ENCODE measurements at regions not wholly inside any gene's neighbourhood (a gene's known extent, or its start where the extent isn't known, plus 50 kb on each side); places are given as distances from the start of the nearest gene placed in this dataset.

DNA sequence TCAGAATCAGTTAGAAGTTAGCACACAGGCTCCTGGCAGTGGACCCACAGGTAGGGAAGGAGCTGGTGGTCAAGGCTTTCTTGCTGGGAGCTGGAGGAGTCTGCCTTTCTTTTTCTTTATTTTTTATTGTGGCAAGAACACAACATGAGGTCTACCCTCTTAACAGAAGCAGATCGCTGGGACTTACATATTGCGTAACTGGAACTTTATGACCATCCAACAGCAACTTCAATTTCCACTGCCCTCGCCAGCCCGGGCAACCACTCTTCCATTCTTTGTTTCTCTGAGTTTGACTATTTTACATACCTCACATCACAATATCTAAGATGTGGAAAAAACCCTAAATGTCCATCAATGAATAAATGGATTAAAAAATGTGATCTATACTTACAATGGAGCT, 147.8 kb upstream of the AJAP1 start:
- no peaks in the 10 kb centered on the region for H3K36me3 ChIP-seq
- H3K4me3 ChIP-seq: no peak overlapping the region
- H3K9me3 ChIP-seq: no peaks in the 10 kb centered on the region
- ATAC-seq (no peak), DNase-seq (no peak)
- peaks cover 4% of the 10 kb centered on the region for H3K27me3 ChIP-seq (ENCODE audit: low read depth)
- intact Hi-C loops (cut with DNase I): no loop called here
- H3K27ac ChIP-seq: no peak overlapping the region
- no peaks in the 10 kb centered on the region for H3K4me1 ChIP-seq
- TF ChIP-seq, protein P1, sequence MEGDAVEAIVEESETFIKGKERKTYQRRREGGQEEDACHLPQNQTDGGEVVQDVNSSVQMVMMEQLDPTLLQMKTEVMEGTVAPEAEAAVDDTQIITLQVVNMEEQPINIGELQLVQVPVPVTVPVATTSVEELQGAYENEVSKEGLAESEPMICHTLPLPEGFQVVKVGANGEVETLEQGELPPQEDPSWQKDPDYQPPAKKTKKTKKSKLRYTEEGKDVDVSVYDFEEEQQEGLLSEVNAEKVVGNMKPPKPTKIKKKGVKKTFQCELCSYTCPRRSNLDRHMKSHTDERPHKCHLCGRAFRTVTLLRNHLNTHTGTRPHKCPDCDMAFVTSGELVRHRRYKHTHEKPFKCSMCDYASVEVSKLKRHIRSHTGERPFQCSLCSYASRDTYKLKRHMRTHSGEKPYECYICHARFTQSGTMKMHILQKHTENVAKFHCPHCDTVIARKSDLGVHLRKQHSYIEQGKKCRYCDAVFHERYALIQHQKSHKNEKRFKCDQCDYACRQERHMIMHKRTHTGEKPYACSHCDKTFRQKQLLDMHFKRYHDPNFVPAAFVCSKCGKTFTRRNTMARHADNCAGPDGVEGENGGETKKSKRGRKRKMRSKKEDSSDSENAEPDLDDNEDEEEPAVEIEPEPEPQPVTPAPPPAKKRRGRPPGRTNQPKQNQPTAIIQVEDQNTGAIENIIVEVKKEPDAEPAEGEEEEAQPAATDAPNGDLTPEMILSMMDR (IDR thresholded peaks at IDR 0.05): no peak

DNA sequence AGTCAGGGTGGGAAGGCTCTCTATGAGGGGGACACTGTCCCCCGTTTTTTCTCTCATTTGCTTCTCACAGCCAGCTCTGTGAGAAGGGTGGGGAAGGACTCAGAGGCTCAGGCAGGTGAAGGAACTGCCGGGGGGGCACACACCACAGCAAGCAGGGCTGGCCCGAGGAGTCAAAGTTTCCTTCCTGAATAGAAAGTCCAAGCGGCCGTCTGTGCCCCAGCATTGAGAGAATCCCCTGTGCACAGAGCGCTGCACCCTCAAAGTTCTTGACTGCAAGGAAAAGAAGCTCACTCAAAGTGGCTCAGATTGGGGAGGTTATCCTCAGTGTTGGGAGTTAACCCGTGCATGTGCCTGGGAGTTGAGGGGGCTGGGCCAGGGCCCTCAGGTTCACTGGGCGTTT, 145.2 kb upstream of the AJAP1 start:
- H3K9me3 ChIP-seq: no peaks in the 10 kb centered on the region
- H3K4me3 ChIP-seq: no peak overlapping the region
- H3K27me3 ChIP-seq (ENCODE audit: low read depth): peaks cover 4% of the 10 kb centered on the region
- no peak overlapping the region for H3K27ac ChIP-seq
- H3K36me3 ChIP-seq: no peaks in the 10 kb centered on the region
- H3K4me1 ChIP-seq: no peaks in the 10 kb centered on the region
- intact Hi-C loops (cut with DNase I): no loop called here
- ATAC-seq (no peak), DNase-seq (no peak)
- TF ChIP-seq, protein P1 (IDR thresholded peaks at IDR 0.05): no peak

DNA sequence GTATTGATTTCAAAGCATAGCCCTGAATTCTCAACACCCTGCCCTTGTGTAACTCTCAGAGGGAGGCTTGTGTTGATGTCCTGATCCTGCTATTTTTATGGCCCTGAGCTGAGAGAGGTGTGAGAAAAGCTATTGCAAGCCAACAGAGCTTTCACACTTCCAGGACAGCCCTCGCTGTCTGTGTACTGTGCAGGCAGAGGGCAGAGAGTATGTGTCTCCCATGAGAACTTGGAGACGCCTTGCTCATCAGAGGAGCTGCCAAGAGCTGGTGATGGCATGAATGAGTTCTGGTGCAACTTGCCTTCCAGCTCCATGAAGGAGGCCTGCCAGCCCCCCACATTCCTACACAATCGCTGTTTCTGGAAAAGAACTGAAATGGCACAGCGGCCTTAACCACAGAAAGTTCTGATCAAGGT, 144.1 kb upstream of the AJAP1 start:
- Histone ChIP-seq H3K27ac (no peak overlapping the region), H3K27me3 (ENCODE audit: low read depth) (peaks cover 4% of the 10 kb centered on the region), H3K4me3 (no peak overlapping the region), H3K4me1 (no peaks in the 10 kb centered on the region), H3K9me3 (no peaks in the 10 kb centered on the region), H3K36me3 (no peaks in the 10 kb centered on the region)
- ATAC-seq: no peak
- DNase-seq: no peak
- TF ChIP-seq, protein P1 (IDR thresholded peaks at IDR 0.05): no peak
- intact Hi-C loops (cut with DNase I): no loop called here

DNA sequence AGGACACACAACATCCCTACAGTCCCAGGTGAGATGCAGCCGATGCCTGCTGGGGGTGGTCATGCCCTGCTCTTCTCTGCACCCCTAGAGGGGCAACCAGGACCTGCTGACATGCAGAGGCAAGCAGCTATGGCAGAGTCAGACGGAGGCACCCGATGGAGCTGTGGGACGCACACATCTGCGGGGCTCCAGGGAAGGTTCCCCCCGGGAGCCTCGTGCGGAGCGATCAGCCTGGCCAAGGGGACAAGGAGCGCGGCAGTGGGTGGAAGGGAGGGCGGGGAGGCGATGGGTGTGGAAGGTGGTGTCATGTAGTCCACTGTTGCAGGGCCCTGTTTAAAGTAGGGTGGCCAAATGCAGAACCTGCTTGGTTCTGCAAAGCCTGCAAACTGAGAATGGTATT, 143.0 kb upstream of the AJAP1 start:
- Histone ChIP-seq H3K36me3 (no peaks in the 10 kb centered on the region), H3K4me1 (no peaks in the 10 kb centered on the region), H3K27me3 (ENCODE audit: low read depth) (peaks cover 4% of the 10 kb centered on the region), H3K9me3 (no peaks in the 10 kb centered on the region), H3K27ac (no peak overlapping the region), H3K4me3 (no peak overlapping the region)
- ATAC-seq: no peak
- TF ChIP-seq, protein P1 (IDR thresholded peaks at IDR 0.05): no peak
- no peak for DNase-seq
- intact Hi-C loops (cut with DNase I): no loop called here

DNA sequence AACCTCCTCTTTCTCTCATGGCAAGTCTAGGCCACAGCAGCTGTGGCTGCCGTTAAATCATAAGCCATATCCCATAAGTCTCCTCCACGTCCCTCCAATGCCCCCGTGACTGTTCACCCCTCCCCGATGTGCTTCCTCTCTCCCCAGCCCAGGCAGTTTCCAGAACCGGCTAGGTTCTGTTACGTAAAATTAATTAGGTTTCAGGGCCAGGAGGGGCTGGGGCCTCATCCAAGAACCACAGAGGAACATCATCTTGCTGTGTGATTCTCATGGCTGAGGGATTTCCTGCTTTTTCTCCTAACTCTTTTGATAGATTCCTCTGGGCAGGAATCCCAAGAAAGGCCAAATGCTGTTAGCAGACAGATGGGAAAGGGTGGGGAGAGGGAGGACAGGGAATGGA, 141.8 kb upstream of the AJAP1 start:
- Histone ChIP-seq H3K9me3 (no peaks in the 10 kb centered on the region), H3K36me3 (no peaks in the 10 kb centered on the region), H3K27me3 (ENCODE audit: low read depth) (peaks cover 3% of the 10 kb centered on the region), H3K27ac (no peak overlapping the region), H3K4me1 (no peaks in the 10 kb centered on the region), H3K4me3 (no peak overlapping the region)
- intact Hi-C loops (cut with DNase I): no loop called here
- TF ChIP-seq, protein P1 (IDR thresholded peaks at IDR 0.05): no peak
- ATAC-seq (no peak), DNase-seq (no peak)

DNA sequence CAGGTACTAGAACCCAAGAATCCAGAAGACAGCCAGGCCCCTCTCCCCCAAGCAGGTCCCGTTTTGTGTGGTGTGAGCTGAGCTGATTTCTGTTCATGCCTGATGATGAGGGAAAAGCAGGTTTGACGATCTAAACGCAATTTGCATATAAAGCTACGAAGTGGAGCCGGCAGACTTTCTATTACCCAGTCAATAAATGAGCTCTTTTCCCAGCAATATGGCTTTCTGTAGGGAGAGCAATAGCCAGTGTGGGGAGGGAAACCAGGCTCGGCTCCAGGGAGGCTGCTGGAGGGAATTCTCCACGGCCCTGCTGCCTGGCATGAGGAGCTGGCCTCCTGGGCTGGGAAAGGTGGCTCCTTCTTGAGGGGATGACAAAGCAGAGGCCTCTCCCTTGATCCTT, 140.7 kb upstream of the AJAP1 start:
- H3K9me3 ChIP-seq: no peaks in the 10 kb centered on the region
- no peak for DNase-seq
- no peaks in the 10 kb centered on the region for H3K36me3 ChIP-seq
- H3K27ac ChIP-seq: no peak overlapping the region
- intact Hi-C loops (cut with DNase I): no loop called here
- TF ChIP-seq, protein P1 (IDR thresholded peaks at IDR 0.05): no peak
- H3K27me3 ChIP-seq (ENCODE audit: low read depth): no peaks in the 10 kb centered on the region
- H3K4me3 ChIP-seq: no peak overlapping the region
- H3K4me1 ChIP-seq: no peaks in the 10 kb centered on the region
- ATAC-seq: no peak

Measured in lower lobe of right lung (tissue), 2 donors.